GM12865 (cell line): ENCODE measurements at regions not wholly inside any gene's neighbourhood (a gene's known extent, or its start where the extent isn't known, plus 50 kb on each side); places are given as distances from the start of the nearest gene placed in this dataset.

Source experiments
- DNase-seq: peaks from one replicate; pipeline ENCODE4 v3.0.0; 2010; ENCODE audit warnings: low read depth
- H3K4me3 ChIP-seq: 2 replicates; pipeline ENCODE4 v1.5.1; 2011; ENCODE audit warnings: mild to moderate bottlenecking, low read depth, low read length, control low read depth
- CTCF ChIP-seq: IDR thresholded peaks from 2 replicates; pipeline ENCODE4 v1.5.1; 2011; ENCODE audit warnings: low read length, control low read depth, low read depth, inconsistent platforms; ENCODE audit not compliant: insufficient read depth; ENCODE audit errors: missing control alignments

DNA sequence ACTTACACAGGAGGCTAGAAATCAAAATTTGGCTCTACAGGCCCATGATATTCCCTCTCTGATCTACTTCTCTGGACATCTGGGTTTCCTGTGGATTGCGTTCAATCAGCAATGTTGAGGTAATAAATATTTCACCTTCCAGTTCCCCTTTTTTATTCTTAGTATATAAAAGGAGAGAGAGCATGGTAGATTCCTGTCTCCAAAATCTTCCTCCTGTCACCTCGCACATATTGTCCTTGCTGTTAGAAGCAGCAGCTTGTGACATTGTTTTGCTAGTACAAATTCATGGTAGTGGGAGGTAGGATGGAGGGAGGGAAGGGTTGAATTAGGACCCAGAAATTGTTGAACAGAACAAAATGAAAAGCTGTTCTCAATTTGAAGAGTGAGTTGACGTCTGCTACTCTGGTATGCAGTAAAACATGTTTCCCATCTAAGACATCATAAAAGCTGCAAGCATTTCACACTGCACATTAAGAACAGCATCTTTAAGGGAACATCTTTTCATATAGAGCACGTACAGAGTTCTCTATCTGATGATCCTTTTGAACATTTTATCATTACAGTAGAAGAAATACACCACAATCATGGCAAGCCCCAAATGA, 156.4 kb downstream of the RDH14 start:
- TF ChIP-seq CTCF = no peak
- H3K4me3 ChIP-seq = no peak overlapping the region
- DNase-seq = no peak

- no peak for DNase-seq
- TF ChIP-seq CTCF = no peak
- no peak overlapping the region for H3K4me3 ChIP-seq
Observed at GRCh38 chr2:18402831-18403230, 157.6 kb downstream of the RDH14 start.

DNA sequence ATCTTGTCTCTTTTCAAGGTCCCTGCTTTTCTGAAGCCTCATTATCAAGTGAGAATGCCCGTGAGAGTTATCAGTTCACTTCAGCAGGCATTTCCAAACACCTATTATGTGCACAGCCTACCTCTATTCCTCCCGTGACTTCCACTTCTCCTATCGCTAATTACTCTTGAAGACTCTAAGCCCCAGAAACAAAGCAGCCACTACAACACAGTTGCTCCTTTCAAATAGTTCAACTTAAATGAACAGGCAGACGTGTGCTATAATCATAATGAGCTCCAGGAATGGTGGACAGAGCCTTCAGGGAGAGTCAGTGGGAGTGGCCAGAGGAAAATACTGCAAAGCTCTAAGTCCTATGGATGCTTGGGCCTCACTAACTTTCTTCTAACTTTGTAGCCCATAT, 159.0 kb downstream of the RDH14 start:
- TF ChIP-seq CTCF = no peak

GRCh38 chr2:18399601-18400000, 160.9 kb downstream of the RDH14 start:
- no peak overlapping the region for H3K4me3 ChIP-seq
- DNase-seq = no peak
- no peak for TF ChIP-seq CTCF

More for the DNA sequence above, 159.0 kb downstream of the RDH14 start:
- DNase-seq = no peak
- no peak overlapping the region for H3K4me3 ChIP-seq

DNA sequence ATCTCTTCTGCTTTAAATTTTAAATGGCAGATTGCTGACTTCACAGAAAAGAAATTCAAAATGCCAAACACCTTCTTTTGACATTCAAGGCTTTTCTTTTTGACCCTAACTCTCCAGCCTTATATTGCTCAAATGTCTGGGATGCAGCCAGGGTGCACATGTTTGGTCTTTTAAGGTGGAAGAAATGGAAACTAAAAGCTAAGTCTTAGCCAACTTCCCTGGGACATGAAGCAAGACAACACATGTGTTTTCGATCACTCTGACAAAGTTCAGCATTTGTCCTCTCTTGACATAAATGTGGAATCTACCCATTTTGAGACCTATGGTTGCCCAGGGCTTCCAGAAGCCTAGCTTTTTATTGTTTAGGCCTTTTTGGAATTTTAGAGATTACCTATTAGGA, 161.6 kb downstream of the RDH14 start:
- H3K4me3 ChIP-seq = no peak overlapping the region
- no peak for TF ChIP-seq CTCF
- no peak for DNase-seq

- H3K4me3 ChIP-seq = no peak overlapping the region
- DNase-seq = no peak
- no peak for TF ChIP-seq CTCF
Observed at GRCh38 chr2:18396329-18397010, 164.0 kb downstream of the RDH14 start.

DNA sequence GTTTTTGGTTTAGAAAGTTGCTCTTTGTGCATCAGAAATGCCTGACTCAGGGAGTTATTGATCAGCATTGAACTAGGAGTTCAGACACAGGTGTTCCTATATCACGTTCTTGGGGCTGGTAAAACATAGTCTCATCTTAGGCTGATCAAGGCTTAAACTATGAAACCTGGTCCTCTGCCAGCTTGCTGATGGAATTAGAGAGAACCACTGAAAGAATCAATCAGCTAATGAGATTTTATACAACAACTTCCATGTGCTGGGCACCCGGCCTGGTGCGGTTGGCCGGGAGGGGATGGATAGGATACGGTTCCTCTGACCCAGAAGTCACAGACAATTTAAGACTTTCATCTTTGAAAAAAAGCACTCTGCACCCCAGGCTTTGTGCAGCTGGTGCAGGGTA, 164.9 kb downstream of the RDH14 start:
- H3K4me3 ChIP-seq = no peak overlapping the region
- DNase-seq = no peak

More for the DNA sequence above, 164.9 kb downstream of the RDH14 start:
- no peak for TF ChIP-seq CTCF
